GM12878 (cell line): ENCODE measurements at regions not wholly inside any gene's neighbourhood (a gene's known extent, or its start where the extent isn't known, plus 50 kb on each side); places are given as distances from the start of the nearest gene placed in this dataset.

ENCODE experiments used
- CBX3 ChIP-seq: fragments of 200-600 bp; sonication (generic); IDR thresholded peaks from 2 replicates; pipeline ENCODE4 v1.6.1; 2016; ENCODE audit warnings: low read depth, borderline replicate concordance
- CBX5 ChIP-seq: sonication (generic); IDR thresholded peaks from 2 replicates; pipeline ENCODE4 v1.6.1; 2016; ENCODE audit warnings: low read depth, moderate library complexity, mild to moderate bottlenecking, inconsistent platforms
- CEBPB ChIP-seq, 2 experiments: fragments of 150-350 bp in 1 of 2; IDR thresholded peaks; 2 replicates each; pipeline ENCODE4 v1.6.1; 2012 to 2014; ENCODE audit warnings: low read depth in 2 of 2, low read length in 2 of 2, borderline replicate concordance in 1 of 2, inconsistent platforms in 1 of 2
- CREB1 ChIP-seq: IDR thresholded peaks from 2 replicates; pipeline ENCODE4 v1.6.1; 2012; ENCODE audit warnings: low read depth, mild to moderate bottlenecking, inconsistent platforms
- CTCF ChIP-seq, 3 experiments: IDR thresholded peaks in 2 of 3; conservative IDR thresholded peaks in 1 of 3; 2 replicates each; pipeline ENCODE4 v1.5.1; 2011; ENCODE audit warnings: low read depth in 3 of 3, low read length in 3 of 3, mild to moderate bottlenecking in 3 of 3, control low read depth in 2 of 3, moderate library complexity in 2 of 3, inconsistent platforms in 1 of 3, mixed read lengths in 1 of 3; ENCODE audit not compliant: control insufficient read depth in 2 of 3, insufficient read depth in 1 of 3; ENCODE audit errors: extremely low read depth in 1 of 3
- ELK1 ChIP-seq: IDR thresholded peaks from 2 replicates; pipeline ENCODE4 v1.6.1; 2012; ENCODE audit warnings: low read depth, low read length, improper control_type of control experiment
- MXI1 ChIP-seq: fragments of 150-350 bp; IDR thresholded peaks from 2 replicates; pipeline ENCODE4 v1.6.1; 2011; ENCODE audit warnings: low read depth, mild to moderate bottlenecking, inconsistent platforms, low read length, improper control_type of control experiment
- NFIC ChIP-seq: IDR thresholded peaks from 2 replicates; pipeline ENCODE4 v1.6.1; 2012; ENCODE audit warnings: low read depth, mild to moderate bottlenecking, inconsistent platforms, low read length, moderate library complexity
- PAX5 ChIP-seq: IDR thresholded peaks from 2 replicates; pipeline ENCODE4 v1.6.1; 2011; ENCODE audit warnings: low read depth, low read length, borderline replicate concordance
- PML ChIP-seq: IDR thresholded peaks from 2 replicates; pipeline ENCODE4 v1.6.1; 2012; ENCODE audit warnings: low read length, inconsistent platforms
- PRDM15 ChIP-seq: fragments of 450-650 bp; formaldehyde crosslinking; IDR thresholded peaks from 2 replicates; pipeline ENCODE4 v1.4.0; 2020; ENCODE audit warnings: mild to moderate bottlenecking, moderate library complexity
- RB1 ChIP-seq: fragments of 450-650 bp; formaldehyde crosslinking; IDR thresholded peaks from 2 replicates; pipeline ENCODE4 v1.6.1; 2017; ENCODE audit warnings: mild to moderate bottlenecking, borderline replicate concordance
- RELA ChIP-seq: fragments of 450-650 bp; IDR thresholded peaks from 2 replicates; pipeline ENCODE4 v1.8.0; 2014; ENCODE audit warnings: borderline replicate concordance; ENCODE audit not compliant: partially characterized antibody
- REST ChIP-seq: IDR thresholded peaks from 2 replicates; pipeline ENCODE4 v1.6.1; 2012; ENCODE audit warnings: mild to moderate bottlenecking, low read depth, low read length
- SMAD5 ChIP-seq: IDR thresholded peaks from 2 replicates; pipeline ENCODE4 v1.6.1; 2016; ENCODE audit warnings: antibody characterized with exemption, low read depth
- USF1 ChIP-seq: IDR thresholded peaks from 2 replicates; pipeline ENCODE4 v1.6.1; 2011; ENCODE audit warnings: borderline replicate concordance, low read depth, mild to moderate bottlenecking, moderate library complexity, mixed read lengths, low read length; ENCODE audit not compliant: insufficient read depth; ENCODE audit errors: extremely low read length
- USF2 ChIP-seq: IDR thresholded peaks from 2 replicates; pipeline ENCODE4 v1.6.1; 2011; ENCODE audit warnings: low read depth, low read length, improper control_type of control experiment, borderline replicate concordance

GRCh38 chr15:77889009-77889806 lies 188.3 kb downstream of the TBC1D2B start (continued):
- TF ChIP-seq RELA (no peak), PRDM15 (CRISPR knock-in tag) (no peak), USF2 (no peak), NFIC (no peak), MXI1 (no peak), RB1 (no peak), CBX3 (no peak), USF1 (no peak), REST (no peak), SMAD5 (no peak), CBX5 (no peak), PAX5 (no peak), CTCF (IDR thresholded peaks at IDR 0.05 in 2 of 3, conservative IDR thresholded peaks at IDR 0.05 in 1 of 3; ENCODE audit: control insufficient read depth in 2 of 3, extremely low read depth in 1 of 3, insufficient read depth in 1 of 3, low read depth in 3 of 3, low read length in 3 of 3) (no peak), PML (no peak), CEBPB (IDR thresholded peaks at IDR 0.05; ENCODE audit: borderline replicate concordance in 1 of 2, low read depth in 2 of 2, low read length in 2 of 2) (no peak), ELK1 (no peak), CREB1 (no peak)
